ENCODE measurements at regions not wholly inside any gene's neighbourhood (a gene's known extent, or its start where the extent isn't known, plus 50 kb on each side); places are given as distances from the start of the nearest gene placed in this dataset.
"Not testable (repeated sequence)": the region's sequence is repeated elsewhere in the genome, so short reads cannot be mapped to it uniquely, and the experiment has no call there.

DNA sequence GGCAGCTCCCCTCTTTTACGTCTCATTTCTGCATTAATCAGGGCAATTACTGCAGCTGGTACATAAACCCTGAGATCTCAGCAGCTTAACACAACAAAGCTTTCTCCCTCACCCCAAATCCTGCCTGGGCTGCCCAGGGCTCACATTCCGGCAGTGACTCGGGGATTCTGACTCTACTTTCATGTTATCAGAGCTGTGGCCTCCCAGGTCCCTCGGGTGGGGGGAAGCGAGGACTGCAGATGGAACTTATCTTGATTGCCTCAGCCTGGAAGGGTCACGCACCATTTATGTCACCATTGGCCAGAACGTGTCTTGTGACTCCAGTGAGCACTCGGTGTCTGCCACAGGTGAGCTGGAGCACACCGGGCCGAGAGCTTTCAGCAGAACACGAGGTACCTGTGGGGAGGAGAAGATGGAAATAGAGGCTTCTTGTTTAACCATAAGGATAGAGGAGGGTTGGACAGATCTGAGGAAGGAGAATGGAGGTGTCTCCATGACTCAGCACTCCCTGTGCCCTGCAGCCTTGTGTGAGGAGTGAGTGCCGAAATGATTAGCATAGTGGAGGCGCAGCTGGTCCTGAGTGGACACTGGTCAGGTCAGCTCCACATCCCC, 88.5 kb upstream of the EXOC2 start:
- Histone ChIP-seq H3K27ac (no peak overlapping the region), H3K4me3 (no peak overlapping the region)

DNA sequence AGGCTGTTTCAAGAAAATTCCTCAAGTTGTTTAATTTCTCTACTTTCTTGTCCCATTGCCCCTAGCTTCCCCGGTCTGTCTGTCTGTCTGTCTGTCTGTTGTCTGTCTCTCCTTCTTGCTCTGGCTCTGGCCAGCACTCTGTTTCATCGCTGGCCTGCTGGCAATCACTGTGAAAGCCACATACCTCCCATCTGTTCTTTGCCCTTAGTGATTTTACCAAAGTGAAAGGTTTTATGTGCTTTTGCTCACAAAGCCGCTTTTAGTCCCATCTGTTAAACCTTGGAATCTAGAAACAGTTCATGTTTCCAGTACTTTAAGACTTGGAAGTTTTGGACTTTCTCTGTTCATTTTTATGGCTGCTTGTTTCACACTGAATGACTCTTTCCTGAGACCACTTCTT, 87.8 kb upstream of the EXOC2 start:
- no peak overlapping the region for H3K27ac ChIP-seq
- no peak overlapping the region for H3K4me3 ChIP-seq

DNA sequence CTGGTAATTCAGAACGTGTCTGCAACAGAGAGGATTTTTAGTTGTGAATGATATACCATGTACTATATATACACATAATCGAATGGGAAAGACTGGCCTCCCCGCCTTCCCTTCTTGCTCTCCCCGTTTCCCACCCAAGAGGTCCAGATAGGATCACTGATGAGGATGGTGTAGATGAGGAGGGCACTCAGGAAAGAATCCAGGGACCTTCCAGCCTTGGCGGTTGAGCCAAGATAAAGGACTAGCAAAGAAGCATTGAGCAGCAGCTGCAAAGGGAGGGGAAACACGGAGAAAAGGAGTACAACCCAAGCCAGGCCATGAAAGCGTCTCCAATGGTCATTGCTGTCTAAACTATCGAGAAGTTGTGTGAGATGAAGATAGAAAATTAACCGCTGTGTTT, 84.0 kb upstream of the EXOC2 start:
- Histone ChIP-seq H3K27ac (no peak overlapping the region), H3K4me3 (no peak overlapping the region)

DNA sequence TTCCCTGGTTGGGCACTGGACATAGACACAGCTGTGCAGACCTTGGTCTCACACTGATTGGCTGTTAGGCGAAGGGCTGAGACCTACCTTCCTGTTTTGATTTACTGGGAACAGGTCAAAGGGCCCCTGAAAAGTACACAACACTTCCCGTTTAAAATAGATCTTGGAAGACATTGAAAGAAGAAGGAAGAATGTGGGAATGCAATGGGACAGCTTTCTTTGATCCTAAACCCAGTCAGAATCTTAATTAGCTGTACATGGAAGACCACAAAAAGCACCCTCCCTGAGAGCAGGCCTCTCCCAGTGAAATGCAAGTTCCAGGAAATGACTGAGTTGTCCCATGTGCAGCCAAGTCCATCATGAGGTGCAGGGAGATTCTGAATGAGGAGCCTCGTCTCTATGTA, 83.6 kb upstream of the EXOC2 start:
- no peak overlapping the region for H3K27ac ChIP-seq
- no peak overlapping the region for H3K4me3 ChIP-seq

DNA sequence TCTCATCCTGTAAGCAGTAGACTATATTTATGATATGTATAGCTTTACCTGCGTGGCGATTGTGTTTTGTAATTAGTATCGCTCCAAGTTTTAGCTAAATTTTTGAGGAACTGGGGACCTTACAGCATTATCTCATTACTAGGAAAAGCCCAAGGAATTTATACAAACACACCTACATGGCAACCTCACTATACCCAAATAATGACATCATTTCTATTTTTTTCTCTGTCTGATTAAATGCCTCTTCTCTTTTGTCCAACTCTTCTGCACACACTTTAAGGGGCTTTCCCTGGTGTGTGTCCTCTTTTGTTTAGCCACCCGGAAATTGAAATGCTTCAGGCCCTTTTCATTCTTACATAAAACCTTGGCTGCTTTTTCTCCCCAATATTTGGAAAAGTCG, 82.9 kb upstream of the EXOC2 start:
- no peak overlapping the region for H3K4me3 ChIP-seq

DNA sequence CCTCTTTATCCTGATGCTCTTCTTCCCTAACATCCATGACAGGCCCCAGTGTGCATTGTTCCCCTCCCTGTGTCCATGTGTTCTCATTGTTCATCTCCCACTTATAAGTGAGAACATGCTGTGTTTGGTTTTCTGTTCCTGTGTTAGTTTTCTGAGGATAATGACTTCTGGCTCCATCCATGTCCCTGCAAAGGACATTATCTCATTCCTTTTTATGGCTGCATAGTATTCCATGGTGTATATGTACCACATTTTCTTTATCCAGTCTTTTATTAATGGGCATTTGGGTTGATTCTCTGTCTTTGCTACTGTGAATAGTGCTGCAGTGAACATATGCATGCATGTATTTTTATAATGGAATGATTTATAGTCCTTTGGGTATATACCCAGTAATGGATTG, 78.7 kb upstream of the EXOC2 start:
- H3K4me3 ChIP-seq, H3K27ac ChIP-seq: not testable (repeated sequence)

More for the DNA sequence above, 82.9 kb upstream of the EXOC2 start:
- no peak overlapping the region for H3K27ac ChIP-seq

DNA sequence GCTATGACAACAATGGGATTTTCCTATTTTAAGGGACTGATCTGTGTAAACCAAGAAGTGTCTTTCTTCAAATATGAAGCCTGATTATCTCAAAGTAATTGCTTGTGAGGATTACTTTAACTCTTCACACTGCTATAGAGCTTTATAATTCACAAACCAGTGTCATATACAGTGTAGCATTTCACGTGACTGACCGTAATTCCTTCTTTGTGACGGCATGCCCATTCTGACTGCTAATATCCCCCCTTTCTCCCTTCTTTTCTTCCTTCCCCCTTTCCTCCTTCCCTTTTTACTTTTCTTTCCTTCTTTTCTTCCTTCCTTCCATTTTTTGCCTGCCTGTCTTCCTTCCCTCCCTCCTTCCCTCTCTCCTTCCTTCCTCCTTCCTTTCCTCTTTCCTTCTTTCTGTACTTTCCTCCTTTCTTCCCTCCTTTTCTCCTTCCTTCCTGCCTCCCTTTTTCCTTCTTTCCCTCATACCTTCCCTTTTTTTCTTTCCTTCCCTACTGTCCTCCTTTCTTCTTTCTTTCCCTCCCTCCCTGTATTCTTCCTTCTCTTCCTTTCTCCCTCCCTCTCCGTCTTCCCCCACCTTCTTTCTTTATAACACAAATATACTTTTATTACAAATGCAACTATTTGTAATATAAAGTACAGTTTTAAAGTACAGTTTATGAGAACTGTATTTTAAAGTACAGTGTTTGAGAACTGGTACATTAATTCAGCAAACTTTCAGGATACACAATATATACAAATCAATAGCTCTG, 75.0 kb upstream of the EXOC2 start:
- Histone ChIP-seq H3K27ac (no peak overlapping the region), H3K4me3 (no peak overlapping the region)

DNA sequence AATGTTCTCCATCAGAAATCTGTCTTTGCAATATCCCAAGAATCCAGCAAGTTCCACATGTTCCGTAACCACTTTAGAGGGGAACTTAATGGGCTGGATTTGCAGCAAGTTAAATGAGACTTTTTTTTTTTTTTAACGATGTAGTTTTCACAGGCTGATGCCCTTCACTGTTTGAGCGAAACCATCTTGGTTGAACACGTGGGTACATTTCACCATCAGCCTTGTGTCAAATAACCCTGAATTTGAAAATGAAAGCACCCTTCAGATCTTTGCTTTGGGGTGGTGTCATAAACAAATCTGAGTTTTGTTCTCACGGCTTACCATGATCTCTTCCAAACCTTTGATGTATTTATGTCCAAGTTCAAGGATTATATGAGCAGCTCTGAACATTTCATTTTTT, 73.7 kb upstream of the EXOC2 start:
- Histone ChIP-seq H3K27ac (no peak overlapping the region), H3K4me3 (no peak overlapping the region)

DNA sequence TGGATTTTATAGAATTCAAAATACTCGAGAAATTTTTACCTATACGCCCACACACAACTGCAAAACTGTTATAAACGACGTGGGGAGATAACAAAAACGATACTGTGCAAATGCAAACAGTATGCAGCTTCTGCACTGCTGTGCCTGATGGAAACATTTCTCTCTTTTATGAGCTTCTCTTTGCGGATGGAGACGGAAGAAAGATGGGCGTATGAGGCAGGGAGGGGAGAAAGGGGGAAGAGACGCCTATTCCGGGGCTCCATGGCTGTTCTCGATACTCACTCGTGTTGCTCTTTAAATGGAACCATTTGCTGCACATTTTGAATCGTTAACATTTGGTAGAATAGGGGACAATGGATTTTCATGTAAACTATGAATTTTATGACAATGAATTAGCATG, 69.1 kb upstream of the EXOC2 start:
- H3K4me3 ChIP-seq = no peak overlapping the region
- no peak overlapping the region for H3K27ac ChIP-seq

DNA sequence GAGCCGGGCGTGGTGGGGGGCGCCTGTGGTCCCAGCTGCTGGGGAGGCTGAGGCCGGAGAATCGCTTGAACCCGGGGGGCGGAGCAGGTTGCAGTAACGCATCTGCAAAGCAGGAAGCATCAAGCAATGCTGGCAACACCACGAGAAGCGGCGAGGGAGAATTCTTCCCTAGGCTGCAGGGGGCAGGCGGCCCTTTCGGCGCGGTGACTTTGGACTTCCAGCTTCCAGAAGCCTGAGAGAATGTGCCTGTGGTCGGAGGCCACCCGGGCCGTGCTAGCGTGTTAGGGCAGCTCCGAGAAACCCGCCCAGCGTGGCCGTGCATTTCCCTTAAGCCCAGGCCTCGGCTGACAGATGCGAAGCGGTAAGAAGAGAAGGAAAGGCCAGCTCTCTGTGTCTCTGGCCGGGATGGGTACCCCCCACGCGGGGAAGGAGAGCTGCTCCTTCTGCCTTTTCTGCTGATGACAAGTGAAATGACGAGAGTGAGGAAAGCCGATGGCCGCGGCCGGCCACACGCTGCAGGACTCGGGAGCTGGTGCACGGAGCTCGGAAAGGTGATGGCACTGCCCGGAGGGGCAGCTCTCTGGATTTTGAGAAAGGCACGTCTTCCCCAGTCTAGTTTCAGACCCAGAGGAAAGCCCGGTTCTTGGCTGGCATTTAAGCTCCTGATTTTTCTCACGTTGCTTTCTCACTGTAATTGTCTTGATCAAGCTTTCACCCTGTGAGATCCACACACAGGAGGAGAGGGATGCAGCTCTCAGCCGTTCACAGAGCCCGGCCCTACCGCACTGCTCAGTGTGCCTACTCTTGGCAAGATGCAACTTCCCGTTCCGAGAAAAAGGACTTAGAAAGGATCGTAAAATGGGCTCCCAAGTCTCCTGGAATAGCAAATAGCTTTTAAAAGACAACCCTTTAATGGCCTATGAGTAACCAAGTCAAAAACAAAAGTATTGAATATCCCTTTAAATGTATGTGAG, 68.3 kb upstream of the EXOC2 start:
- Histone ChIP-seq H3K27ac (no peak overlapping the region), H3K4me3 (no peak overlapping the region)

DNA sequence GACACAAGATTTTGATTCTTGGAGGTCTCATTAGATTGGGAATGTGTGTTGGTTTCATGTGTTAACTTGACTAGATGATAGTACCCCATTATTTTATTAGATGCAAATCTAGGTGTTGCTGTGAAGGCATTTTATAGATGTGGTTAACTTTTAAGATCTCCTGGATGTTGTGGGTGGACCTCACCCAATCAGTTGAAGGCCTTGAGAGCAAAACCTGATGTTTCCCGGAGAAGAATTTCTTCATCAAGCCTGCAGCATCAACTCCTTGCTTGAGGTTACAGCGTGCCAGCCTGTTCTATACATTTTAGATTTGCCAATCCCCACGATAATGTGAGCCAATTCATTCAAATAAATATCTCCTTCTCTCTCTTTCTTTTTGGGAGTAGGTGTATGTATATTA, 66.8 kb upstream of the EXOC2 start:
- no peak overlapping the region for H3K4me3 ChIP-seq
- H3K27ac ChIP-seq = no peak overlapping the region

DNA sequence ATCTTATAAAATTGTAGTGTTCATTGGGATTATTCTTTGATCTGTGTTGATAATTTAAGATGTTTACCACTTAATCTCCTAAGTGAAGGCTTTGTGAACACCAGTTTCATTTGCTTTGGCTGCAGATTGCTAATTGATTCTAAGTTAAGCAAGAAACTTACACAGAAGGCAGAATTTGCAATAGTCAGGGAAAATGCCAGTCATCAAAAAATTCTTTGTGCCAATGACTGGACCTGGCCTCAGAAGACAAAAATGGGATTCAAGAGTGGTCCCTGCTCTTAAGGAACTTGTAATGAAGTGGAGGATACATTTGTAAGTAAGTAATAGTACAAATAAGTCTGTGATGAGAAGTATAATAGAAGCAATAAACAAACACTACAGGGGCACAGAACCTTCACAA, 63.3 kb upstream of the EXOC2 start:
- no peak overlapping the region for H3K27ac ChIP-seq
- H3K4me3 ChIP-seq = no peak overlapping the region

DNA sequence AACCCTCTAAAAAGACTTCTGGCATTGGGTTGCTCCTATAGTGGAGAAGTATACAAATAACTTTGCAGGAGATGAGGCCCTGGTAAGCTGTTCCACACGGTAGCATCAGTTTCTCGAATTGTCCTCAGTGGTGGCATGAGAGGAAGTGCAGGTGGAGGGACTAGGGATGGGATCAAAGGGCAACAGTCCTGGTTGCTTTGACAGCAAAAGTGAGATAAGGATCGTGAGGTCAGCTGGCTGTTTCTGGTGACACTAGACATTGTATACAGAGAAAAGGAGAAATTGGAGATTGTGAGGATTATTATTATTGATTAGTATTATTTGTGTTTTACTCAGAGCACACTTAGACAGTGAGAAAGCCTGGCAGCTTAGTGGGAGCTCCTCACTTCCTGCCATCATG, 61.3 kb upstream of the EXOC2 start:
- no peak overlapping the region for H3K4me3 ChIP-seq

DNA sequence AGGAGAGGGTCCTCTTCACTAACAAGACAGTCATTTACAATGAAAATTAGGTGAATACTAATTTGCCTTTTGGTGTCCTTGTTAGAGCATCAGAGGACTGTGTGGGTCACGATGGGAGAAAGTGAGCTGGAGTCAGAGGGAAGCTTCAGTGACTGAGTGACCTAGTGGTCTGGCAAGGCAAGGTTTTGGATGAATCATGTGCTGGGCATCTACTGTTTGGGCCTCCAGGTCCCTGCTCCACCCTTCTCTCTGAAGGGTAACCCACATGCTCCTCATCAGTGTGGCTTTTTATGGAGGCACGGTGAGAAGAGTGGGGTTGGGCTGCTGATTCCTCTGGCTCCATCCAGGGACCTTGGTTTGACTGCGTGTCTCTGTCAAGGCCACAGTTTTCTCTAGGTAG, 60.5 kb upstream of the EXOC2 start:
- H3K27ac ChIP-seq = no peak overlapping the region
- no peak overlapping the region for H3K4me3 ChIP-seq

More for the DNA sequence above, 61.3 kb upstream of the EXOC2 start:
- H3K27ac ChIP-seq = no peak overlapping the region

DNA sequence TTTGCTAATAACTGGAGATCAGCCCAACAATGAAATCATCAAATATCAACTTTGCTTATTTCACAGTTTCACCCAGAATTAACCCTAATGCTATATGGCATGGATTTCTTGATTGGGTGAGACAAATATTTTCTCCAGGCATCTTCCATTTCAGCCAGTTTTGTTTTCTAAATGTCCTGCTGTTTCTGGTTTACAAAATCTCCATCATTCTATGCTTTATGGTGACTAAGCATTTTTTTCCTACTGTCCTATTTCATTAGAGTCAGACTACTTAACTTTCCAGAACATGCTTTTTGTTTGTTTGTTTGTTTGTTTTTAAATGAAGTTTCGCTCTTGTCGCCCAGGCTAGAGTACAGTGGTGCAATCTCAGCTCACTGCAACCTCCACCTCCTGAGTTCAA, 59.5 kb upstream of the EXOC2 start:
- no peak overlapping the region for H3K4me3 ChIP-seq
- H3K27ac ChIP-seq = no peak overlapping the region

DNA sequence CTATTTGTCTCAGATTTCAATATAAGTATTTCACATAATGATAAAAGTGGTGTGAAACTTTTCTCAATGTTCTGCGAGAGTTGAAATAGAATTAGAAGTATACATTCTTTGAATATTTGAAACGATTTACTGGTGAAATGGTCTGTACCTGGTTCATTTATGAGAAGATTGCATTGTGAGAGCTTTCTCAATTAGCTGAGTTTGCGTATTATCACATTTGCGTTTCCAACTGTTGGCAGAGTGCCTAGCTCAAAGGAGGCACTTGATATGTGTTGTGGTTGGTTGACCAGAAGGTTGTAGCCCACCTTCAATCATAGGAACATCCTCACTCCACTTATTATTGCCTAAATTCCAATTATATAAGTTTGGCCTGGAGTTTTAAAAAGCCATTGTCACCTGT, 58.8 kb upstream of the EXOC2 start:
- no peak overlapping the region for H3K4me3 ChIP-seq
- H3K27ac ChIP-seq = no peak overlapping the region

DNA sequence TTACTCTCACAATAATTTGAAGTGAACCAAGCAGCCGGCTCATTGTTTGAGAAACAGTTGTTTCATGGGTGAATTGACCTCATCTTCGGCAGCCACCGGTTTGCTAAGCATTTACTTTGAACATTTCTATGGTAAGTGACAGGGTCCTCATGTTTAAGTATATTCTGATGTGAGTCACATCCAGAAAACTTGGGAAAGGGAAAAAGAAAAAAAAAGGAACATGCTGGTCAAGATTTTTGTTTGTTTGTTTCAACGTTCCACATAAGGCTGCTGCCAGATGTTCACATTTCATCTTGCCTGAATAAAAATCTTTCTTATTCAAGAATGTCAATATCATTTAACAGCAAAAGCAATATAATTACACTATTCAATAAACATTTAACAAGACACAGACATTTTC, 55.0 kb upstream of the EXOC2 start:
- H3K27ac ChIP-seq = no peak overlapping the region
- H3K4me3 ChIP-seq = no peak overlapping the region

DNA sequence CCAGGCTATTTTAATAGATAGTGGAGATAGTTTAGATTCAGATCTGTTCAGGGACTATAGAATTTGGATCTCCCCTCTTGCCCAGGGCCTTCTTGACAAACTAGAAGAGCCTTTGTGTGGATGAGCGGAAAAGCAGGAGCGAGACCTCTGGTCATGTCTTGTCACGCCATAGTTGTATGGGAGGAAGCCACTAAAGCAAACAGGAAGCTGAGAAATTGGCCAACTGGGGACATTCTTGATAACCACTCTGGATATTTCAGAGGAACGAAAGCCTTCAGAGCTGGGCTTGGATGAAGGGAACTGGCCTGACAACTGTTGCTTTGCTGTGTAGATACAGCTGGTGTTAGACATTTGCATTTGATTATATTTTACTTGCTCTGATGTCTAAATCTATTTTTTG, 54.1 kb upstream of the EXOC2 start:
- no peak overlapping the region for H3K27ac ChIP-seq

DNA sequence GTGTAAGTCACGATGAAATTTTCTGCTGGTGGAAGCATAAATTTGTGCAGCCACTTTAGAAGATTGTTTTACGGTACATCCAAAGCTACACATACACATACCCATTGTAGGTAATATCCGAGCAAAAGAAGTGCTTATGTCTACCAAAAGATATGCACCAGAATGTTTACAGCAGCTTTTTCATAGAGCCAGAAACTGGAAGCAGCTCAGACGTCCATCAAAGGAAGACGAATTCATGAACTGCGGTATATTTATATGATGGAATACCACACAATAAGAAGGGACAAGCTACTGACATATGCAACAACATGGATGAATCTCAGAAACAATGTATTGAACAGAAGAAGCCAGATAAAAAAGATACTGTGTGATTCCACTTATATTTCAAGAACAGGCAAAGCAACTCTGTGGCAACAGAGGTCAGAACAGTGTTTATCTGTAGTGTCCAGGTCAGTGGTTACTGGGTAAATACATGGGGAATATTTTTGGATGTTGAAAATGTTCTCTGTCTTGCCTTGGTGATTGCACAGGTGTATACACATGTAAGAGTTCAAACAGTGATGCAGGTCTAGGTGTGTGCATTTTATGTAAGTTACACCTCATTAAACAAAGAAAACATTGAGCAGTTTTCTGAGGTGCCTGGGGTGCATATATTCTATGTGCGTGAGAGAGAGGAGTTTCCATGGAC, 51.9 kb upstream of the EXOC2 start:
- H3K27ac ChIP-seq = no peak overlapping the region
- H3K4me3 ChIP-seq = no peak overlapping the region

More for the DNA sequence above, 54.1 kb upstream of the EXOC2 start:
- no peak overlapping the region for H3K4me3 ChIP-seq

All from skin epidermis (tissue), 12 donors.